SHP77 treated with DMSO at 0.1 percent for 48 hours (cell line): ENCODE measurements at regions not wholly inside any gene's neighbourhood (a gene's known extent, or its start where the extent isn't known, plus 50 kb on each side); places are given as distances from the start of the nearest gene placed in this dataset.

Source experiments
- DNase-seq: peaks from one replicate; lab custom pipeline; 2025; lab: John Stamatoyannopoulos, UW

DNA sequence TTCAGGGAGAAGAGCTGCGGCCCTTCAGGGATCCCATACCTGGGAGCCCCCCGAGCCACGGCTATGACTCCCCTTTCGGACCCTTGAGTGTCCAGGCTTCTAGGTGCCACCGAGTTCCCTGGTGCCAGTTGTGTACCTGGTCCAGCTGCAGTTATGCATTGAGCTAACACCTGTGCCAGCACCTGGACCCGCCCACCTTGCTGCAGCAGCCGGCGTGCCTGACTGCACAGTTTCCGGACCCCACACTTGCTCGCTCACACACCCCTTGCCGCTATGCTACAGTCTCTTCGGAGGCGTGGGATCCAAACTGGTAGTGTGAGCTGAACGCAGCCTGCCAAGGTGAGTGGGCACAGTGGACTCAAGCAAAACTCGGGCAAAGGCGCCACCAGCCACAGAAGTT is 284.5 kb upstream of the ROBO1 start:
- no peak for DNase-seq

DNA sequence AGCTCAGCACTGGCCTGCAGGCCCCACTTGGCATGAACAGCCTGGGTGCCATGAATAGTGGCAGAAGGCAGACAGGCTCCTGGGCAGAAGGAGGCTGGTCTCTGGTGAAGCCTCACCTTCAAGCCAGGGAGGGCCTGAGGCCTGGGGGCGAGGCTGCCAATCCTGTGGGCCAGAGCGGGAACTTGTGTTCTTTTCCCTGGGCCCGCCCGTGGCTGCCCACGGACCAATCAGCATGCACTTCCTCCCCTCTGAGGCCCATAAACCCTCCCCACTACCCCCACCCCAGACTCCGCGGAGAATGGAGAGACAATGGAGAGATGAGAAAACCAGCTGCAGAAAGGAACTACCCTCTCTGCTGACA is 283.8 kb upstream of the ROBO1 start:
- DNase-seq, result no peak

DNA sequence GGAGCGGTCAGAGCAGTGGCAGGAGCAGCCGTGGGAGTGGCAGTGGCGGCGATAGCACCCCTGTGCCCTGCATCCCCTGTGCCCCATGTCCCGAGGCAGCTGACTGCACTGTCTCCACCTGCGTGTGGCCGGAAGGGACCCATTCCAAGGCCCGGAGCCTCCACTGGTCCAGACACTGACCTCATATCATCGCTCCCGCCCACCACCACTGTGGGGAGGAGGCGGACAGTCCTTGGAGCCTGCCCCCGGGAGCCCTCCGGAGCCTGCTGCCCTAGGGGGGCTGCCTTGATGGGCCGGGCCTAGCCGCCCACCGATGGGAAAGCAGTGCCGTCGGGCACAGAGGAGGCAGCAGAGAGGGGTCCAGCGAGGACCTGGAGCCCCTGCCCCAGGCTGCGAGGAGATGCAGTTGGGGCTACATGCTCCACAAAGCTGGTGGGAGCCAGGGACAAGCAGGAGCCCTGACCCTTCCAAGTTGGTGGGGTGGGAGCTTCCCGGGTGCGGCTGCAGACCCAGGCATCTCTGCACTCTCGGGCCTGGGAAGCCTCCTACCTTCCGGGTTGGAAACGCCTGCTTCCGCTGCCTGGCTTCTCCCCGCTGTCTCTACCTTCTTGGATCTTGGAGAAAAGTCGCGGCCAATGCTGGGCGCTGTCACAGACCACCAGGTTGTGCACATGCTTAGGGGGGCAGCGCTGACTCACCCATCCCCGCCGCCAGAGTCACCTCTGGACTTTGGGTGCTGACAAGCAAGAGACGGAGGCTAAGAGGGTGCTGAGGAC is 283.2 kb upstream of the ROBO1 start:
- no peak for DNase-seq

DNA sequence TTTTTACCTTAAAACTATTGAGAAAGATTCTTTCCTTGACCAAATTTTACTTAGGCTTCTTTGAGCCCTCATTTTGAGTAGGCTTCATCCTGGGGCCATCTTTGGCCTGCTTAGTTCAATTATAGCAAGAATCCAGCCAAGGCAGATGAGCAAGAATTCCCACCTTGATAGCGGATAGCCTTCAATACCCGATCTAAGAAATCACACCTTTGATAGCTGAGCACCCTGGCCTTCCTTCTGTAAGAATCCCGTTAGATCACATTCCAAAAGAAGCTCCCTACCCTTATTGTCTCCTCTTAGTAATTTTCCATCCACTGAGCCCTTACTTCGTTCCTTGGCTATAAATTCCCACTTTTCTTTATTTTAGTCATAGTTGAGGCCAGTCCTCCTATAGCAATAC is 275.4 kb upstream of the ROBO1 start:
- DNase-seq, result no peak

DNA sequence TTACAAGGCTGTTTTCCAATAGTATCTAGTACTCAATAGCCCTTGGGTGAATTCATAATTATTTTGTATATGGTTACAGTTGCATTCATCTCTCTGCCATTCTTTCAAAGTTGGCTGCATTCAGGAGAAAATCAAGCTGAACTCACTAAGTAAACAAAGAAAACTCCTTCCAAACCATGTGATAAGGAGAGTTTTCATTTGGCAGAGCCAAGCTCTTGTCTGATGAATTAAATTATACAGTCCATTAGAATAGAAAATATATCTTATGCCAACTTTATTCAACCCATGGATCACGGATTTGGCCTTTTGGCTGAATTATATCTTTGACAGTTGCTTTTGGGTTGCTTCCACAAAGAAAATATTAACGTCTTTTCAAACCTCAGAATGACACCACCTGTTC is 272.3 kb upstream of the ROBO1 start:
- no peak for DNase-seq

DNA sequence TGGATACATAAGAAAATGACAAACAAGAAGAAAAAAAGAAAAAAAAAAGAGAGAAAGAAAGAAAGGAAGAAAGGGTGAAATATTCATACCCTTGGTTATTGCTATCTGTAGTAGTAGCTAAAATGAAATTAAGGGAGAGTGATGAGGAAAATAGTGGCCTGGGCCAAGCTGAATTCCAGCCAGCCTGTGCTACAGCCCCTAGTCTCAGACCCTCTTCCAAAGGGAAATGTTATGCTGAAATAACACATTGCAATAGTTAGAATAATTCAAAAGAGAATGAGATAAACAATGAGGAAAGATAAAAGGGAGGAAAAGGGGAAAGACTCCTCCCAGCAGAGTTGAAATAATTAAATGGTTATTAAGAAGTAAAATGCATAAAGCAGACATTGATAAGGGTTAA is 268.4 kb upstream of the ROBO1 start:
- DNase-seq, result no peak

DNA sequence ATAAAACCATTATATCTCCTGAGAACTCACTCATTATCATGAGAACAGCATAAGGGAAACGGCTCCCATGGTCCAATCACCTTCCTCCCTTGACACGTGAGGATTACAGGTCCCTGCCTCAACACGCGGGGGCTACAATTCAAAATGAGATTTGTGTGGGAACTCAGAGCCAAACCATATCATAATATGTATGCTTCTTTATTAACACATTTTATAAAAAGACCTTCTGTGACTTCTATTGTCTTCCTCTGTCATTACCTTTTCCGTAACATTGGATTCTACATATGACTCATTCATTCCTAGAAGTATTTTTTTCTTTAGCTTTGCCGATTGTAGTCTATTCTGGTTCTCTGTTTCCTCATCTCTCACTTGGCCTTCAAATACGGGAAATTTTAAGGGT is 267.2 kb upstream of the ROBO1 start:
- DNase-seq, result no peak

DNA sequence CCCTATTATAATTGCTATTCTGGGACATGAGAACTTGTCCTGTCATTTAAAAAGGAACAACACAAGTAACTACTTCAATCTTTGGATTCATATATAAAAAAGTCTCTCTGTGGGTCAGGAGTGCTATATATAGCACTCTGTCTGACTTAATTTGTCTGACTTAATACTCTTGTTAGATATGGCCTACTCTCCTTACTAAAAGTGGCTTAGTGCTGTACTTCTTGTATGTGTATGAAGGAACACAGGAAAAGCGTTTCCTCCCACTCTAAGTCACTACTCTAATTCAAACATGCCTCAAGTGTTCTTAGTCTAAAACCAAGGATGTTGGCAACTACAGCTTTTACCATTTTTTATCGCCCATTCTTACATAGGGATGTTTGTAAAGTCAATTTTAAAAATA is 255.2 kb upstream of the ROBO1 start:
- DNase-seq, result no peak

DNA sequence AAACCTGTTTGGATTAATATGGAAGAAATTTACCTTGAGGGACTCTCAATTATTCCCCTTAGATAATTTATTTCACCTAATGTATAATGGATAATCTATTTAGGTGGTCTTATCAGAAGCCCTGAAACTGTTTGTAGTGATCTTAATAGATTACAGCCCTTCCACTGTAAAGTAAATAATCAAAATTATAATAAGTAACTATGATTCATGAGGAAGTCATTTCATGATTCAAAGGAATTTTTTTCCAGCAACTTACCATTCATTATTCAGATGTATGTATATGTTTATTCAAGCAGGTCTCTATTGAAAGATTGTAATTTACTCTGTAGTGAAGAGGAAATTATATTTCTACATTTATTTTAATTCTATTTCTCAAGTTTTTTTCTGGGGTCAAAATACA is 250.6 kb upstream of the ROBO1 start:
- no peak for DNase-seq

DNA sequence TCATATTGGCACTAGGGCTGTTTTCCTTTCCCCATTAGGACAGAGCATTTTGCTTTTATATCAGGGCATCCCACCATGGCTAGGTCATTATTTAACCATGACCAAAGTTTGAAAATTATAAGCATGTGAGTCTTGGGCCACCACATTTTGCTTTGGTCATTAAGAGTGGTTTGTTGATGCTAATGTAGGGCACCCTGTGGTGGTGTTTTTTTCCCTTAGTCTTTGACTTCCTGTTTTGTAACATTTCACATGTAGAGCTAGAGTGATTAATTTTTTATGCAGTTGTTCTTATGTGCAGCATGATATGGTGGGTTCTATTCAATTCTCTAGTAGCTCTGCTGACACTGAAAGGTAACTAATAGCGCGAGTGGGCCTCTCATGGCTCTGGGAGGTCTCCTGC is 249.6 kb upstream of the ROBO1 start:
- DNase-seq, result no peak

DNA sequence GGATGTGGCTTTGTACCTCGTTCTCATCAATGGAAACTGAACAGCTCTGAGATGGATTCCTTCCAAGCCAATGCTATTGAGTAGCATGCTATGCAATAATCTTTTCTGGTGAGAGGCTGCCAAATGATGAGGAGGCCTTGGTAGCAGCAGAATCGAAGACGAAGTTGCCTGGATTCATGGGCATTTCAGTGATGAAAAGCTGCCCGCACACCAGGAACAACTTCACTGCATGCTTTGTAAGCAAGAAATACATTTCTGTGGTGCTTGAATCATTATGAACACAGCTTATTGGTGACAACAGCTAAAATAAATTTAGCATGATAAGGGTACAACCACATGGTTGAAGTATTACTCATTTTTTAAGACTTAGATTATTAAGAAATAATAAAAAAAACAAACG is 246.8 kb upstream of the ROBO1 start:
- no peak for DNase-seq

DNA sequence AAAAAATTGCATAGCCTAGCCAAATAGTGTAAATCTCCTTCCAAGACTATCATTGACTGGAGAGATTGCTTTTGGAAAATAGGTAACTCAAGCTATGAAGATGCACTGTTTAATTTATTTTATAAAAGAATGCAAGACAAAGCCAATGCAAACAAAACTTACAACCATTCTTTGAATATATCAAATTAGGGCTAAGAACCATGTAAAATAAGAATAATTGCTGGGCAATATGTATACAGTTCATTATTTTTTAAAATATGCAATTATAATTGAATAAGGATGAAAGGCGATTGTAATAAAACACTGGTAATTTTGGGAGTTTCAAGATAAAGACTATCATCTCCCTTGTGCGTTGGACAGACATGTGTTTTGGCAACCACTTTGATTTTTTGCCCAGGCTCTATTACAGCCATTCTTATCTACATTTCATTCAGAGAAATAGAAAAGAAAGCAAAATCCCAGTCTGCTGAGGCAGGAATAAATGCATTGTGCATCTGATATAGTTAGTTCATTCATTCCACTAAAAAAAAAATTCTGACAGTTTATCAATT is 242.3 kb upstream of the ROBO1 start:
- no peak for DNase-seq

DNA sequence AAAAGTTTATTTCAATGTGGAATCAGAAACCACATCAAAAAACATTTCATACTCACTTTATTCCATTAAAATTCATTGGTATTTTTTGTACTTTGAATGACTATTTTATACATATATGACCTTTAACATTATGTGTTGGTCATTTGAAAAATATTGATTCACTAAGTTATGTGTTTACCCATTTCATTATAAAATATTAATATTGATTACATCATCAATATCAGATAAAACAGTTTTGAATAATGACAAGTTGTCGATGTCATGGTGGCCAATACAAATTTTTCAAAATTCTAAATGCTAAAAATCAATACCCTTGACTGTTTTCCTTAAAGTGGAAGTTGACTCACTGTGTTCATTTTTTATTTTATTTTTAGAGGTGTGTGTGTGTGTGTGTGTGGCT is 239.7 kb upstream of the ROBO1 start:
- DNase-seq, result no peak

DNA sequence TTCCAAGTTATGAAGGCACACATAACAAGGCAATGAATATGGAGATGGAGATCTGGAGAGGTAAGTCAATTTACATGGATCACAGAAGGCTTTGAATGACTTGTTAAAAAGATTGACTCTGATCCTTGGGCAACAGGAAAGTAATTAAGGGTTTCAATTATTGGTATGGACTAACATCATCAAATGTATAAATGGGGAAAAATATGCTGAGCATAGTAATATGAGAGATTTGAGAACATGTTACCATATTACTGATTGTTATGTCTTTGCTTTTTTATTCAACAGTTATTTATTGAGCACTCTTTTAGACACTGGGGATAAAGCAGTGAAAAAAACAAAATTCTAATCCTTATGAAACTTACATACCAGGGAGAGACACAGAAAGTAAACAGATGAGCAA is 238.5 kb upstream of the ROBO1 start:
- DNase-seq, result no peak

DNA sequence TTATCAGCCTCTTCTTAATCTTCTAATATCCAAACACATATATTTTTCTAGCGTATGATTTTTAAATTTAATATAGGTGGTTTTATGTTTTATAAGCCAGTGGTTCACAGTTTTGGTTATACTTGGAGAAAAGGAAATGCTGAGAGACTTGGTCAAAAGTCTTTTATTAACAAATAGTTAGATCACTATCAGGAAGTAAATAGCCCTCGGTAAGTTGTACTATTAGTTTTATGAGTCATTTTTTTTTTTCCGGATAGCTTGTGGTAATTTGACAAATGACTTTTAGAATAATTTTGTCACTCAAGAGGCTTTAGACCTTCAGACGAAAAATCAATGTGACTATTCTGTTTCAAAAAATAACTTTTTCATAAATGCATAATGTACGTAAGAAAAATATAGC is 232.2 kb upstream of the ROBO1 start:
- no peak for DNase-seq

DNA sequence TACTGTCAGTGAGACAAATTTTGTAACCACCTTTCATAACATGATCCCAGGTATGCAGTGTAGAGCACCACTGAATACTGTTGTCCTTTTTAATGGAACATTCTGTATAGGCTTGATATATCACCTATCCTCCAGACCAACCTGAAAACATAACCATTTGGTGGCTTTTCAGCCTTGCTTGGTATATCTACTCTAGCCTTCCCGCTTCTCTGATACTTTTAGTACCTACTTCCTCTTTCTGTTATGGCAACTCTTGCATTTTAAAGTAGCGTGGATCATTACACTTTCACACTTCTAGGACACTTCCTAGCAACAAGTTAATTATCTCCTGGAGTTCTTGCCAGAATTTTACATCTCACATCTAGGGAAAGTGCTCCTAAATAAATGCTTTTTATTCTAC is 226.6 kb upstream of the ROBO1 start:
- DNase-seq, result no peak

DNA sequence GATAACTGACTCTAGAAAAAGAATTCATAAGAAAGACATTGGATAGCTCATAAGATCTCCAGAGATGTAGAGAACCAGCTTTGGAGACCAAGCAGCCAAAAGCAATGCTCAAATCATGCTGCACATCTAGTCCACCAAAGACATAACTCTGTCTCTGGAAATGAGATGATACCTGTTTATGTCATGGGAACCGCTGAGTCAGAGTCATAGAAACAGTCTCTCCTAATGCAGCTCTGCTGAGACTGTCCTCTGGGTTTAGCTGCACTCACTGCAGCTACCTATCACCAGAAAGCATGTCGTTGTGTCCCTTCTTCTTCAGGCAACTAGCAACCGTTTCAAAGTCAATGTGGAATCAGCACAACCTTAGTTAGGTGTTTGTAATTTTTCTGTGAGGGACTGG is 218.5 kb upstream of the ROBO1 start:
- peak; percentile 9 for DNase-seq

DNA sequence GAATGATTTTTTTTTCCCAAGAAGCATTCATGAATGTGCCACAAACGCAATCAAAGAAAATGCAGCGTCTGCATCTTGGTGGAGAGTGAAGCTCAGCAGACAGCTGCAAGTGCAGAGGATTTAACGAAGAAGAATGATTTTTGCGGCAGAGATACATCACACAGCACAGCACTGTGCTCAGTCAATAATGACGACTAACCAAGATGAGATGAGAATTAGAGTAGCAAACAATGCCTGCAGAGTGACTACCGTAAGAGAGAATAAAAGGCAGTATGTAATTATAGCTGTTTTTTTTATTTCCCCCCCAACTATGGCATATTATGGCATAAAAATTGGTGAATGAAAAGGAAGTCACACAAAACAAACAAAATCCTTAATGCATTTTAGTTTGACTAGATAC is 218.0 kb upstream of the ROBO1 start:
- no peak for DNase-seq

DNA sequence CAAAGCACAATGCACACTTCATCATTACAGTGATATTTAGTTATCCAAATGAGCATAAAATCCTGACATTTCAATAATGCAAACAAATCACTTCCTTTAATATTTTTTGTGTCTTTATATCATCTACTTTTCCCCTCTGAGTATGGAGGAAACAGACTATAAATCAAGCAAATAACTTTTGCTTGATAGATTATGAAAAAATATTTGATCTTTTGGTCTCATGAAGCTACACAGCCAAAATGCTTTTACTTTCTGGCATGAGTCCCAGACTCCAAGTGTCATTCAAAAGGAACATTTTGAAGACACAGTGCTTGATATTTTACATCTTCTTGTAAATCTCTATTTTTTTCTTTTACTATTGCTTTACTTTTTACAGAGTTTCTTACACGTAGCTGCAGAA is 215.3 kb upstream of the ROBO1 start:
- DNase-seq, result peak; percentile 28

DNA sequence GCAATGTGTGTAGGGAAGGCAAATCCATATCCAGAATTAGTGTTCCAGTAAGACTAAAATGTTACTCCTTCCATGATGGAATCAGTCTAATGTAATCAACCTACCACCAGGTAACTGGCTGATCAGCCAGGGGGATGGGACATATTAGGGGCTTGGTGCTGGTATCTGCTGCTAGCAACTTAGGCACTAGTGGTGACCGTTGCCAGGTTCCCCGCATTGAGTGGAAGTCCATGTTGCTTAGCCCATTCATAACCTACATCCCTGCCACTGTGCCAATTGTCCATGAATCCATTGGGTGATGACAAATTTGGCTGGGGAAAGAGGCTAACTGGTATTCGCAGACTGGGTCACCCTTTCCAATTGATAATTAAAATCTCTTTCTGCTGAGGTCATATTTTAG is 212.2 kb upstream of the ROBO1 start:
- DNase-seq, result no peak

DNA sequence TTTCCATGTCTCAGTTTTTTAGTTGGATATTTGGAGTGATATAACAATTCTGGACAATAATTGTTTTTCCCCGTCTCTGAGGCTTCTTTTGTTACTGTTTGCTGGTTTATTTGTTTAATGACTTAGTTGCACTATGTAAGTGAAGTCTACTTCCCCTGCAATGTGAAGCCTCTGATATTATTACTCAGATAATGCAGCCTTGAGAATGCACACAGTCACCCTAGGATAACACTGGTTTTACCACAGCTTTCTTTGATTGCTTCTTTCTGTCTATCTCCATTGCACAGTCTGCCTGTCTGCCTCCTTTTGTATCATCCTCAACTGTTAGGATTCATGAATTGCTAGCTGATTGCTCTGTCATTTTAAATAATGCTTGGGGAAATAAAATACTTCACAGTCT is 208.7 kb upstream of the ROBO1 start:
- DNase-seq, result no peak

DNA sequence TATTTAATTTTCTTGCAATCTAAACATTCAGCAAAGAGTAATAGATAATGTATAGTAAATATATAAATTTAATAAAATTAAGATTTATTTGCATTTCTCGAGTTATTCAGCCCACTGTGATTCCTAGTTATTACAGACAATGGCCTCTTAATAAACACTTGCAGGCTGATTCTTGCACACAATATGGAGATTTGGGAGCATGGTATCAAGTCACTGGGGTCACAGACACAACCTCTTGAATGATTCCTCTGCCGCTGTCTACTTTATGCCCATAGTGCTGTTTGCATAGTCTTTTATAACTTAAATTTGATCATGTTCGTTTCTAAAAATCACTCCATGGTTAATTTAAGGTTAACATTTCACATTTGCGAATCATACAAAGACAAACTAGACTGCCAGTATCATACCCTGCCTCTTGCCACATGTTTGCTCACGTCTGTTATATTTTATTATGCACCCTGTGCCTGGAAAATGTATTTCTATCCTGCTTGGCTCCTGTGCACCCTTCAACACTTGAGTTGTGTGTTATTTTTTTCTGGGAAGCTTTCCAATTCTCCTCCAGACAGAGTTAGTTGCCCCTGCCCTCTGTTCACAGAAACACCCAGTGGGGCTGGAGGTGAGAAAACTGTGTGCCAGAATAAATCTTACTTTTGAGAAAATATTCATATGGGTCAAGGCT is 206.3 kb upstream of the ROBO1 start:
- peak; percentile 43 for DNase-seq

DNA sequence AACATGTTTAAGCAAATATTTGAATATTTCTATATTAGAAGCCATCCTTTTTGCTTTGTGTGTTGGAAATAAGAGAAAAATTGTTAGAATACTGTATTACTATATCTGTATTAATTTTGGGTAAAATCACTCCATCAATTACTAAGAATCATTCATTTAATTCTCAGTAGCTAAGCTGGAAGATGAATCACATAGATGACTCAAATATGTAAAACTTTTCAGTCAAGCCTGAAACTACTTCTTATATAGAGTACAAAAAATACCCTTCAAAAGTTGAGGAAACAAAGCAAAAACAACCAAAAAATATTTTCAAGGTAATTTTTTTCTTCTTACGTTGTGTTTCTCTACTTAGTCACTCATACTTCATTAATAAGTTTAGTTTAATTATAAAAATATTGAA is 205.7 kb upstream of the ROBO1 start:
- no peak for DNase-seq

DNA sequence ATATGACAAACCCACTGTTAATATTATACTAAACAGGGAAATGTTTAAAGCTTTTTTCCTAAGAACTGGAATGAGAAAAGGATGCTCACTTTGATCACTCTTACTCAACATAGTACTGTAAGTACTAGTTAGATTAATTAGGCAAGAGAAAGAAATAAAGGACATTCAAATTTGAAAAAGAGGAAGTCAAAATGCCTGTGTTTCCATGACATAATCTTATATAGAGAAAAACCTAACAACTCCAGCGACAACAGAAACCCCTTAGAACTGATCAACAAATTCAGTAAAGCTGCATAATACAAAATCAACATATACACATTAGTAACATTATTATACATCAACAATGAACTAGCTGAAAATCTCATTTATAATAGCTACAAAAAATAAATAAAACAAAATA is 200.6 kb upstream of the ROBO1 start:
- DNase-seq, result no peak
